Endothelial cell of umbilical vein (primary cell): ENCODE measurements at regions not wholly inside any gene's neighbourhood (a gene's known extent, or its start where the extent isn't known, plus 50 kb on each side); places are given as distances from the start of the nearest gene placed in this dataset.

ENCODE experiments used
- CTCF ChIP-seq, 2 donors: IDR thresholded peaks; 1 replicate in 1 of 2; 2 replicates in 1 of 2; pipeline ENCODE4 v1.5.1; 2011; ENCODE audit warnings: low read length in 2 of 2, mild to moderate bottlenecking in 2 of 2, moderate library complexity in 2 of 2, control low read depth in 1 of 2, inconsistent platforms in 1 of 2, low read depth in 1 of 2; ENCODE audit not compliant: insufficient read depth in 1 of 2; ENCODE audit errors: extremely low read depth in 1 of 2
- MAX ChIP-seq: IDR thresholded peaks from 2 replicates; pipeline ENCODE4 v1.6.1; 2011; ENCODE audit not compliant: insufficient read depth, insufficient read length
- MYC ChIP-seq: IDR thresholded peaks from one replicate; pipeline ENCODE4 v1.6.1; 2011; ENCODE audit warnings: mild to moderate bottlenecking, low read depth, low read length
- POLR2A ChIP-seq: IDR thresholded peaks from 2 replicates; pipeline ENCODE4 v1.6.1; 2012; ENCODE audit warnings: low read depth, mild to moderate bottlenecking, control low read depth, low read length
- POLR2AphosphoS5 ChIP-seq: IDR thresholded peaks from 2 replicates; pipeline ENCODE4 v1.6.1; 2012; ENCODE audit warnings: low read depth, mild to moderate bottlenecking, control low read depth, low read length, moderate library complexity; ENCODE audit not compliant: insufficient read depth

- TF ChIP-seq MYC: no peak
- TF ChIP-seq POLR2AphosphoS5: no peak
- no peak for TF ChIP-seq POLR2A
- TF ChIP-seq MAX: no peak
- no peak for TF ChIP-seq CTCF (IDR thresholded peaks at IDR 0.05; ENCODE audit: extremely low read depth in 1 of 2, insufficient read depth in 1 of 2, low read depth in 1 of 2, low read length in 2 of 2)
Measured at GRCh38 chr13:79196843-79197242, 209.2 kb downstream of the RBM26 start.
